RWPE1 (cell line): ENCODE measurements at regions not wholly inside any gene's neighbourhood (a gene's known extent, or its start where the extent isn't known, plus 50 kb on each side); places are given as distances from the start of the nearest gene placed in this dataset.

ENCODE experiments used
- CTCF ChIA-PET: fragments of 350-600 bp; sonication (Branson Sonifier 250); formaldehyde crosslinking; extraction: SDS; loops from one replicate; lab custom pipeline; 2021; lab: Yijun Ruan, JAX
- POLR2A ChIA-PET: fragments of 400-600 bp; formaldehyde crosslinking; extraction: SDS; loops from one replicate; lab custom pipeline; 2020; ENCODE audit warnings: antibody characterized with exemption; ENCODE audit not compliant: low non-redundant PET; lab: Yijun Ruan, JAX
- DNase-seq: peaks from one replicate; pipeline ENCODE4 v3.0.0; 2012; ENCODE audit warnings: low spot score
- H3K27ac ChIP-seq: fragments of 450-650 bp; 2 replicates; pipeline ENCODE4 v1.5.1; 2017
- TF ChIP-seq, protein P1 (sequence below): fragments of 450-650 bp; conservative IDR thresholded peaks from 2 replicates; pipeline ENCODE4 v1.5.1; 2017; ENCODE audit warnings: low read depth, mild to moderate bottlenecking

DNA sequence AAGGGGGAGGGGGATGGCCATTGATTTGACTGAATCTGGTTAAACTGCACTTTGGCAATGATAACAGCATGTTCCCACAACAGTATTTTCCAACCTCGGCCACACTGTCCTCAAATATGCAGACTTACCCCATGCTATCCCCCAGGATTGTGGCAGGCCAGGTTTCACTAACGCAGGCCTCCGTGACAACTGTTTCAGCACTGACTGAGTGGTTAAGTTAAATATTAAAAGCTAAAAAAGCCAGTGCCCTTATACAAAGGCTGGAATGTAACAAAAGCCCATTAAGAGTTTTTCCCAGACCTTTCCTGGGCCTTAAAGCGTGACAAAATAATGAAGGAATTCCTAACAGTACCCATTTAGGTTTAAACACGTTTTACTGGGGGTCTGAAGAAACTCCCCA lies 202.9 kb downstream of the USP25 start:
- no peak for DNase-seq
- POLR2A ChIA-PET, result no interaction called here

DNA sequence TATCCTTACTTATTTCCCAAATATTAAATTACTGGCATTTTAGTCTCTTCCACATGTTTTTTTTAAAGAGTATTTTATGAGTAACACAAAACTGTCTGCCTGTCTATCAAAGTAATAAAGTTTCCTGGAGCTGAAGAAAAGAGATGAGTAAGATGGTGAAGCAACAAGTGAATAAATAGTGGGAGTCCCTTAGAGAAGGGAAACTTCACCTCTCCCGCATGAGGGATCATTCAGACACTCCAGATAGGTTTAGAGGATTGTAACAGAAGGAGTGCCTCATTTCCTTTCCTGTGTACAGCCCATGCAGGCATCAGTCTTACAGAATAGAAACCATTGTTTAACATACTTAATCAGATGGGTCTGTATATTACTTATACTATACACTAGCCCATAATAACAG lies 205.7 kb downstream of the USP25 start:
- ChIA-PET POLR2A (no interaction called here), CTCF (interaction anchor here (0.6 kb wide), 1 partner anchor 400 kb away, joined by 5 read pairs; no protein-coding TSS in a partner anchor)
- no peak overlapping the region for H3K27ac ChIP-seq
- no peak for DNase-seq
- TF ChIP-seq, protein P1, sequence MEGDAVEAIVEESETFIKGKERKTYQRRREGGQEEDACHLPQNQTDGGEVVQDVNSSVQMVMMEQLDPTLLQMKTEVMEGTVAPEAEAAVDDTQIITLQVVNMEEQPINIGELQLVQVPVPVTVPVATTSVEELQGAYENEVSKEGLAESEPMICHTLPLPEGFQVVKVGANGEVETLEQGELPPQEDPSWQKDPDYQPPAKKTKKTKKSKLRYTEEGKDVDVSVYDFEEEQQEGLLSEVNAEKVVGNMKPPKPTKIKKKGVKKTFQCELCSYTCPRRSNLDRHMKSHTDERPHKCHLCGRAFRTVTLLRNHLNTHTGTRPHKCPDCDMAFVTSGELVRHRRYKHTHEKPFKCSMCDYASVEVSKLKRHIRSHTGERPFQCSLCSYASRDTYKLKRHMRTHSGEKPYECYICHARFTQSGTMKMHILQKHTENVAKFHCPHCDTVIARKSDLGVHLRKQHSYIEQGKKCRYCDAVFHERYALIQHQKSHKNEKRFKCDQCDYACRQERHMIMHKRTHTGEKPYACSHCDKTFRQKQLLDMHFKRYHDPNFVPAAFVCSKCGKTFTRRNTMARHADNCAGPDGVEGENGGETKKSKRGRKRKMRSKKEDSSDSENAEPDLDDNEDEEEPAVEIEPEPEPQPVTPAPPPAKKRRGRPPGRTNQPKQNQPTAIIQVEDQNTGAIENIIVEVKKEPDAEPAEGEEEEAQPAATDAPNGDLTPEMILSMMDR, result no peak

More for the DNA sequence above, 202.9 kb downstream of the USP25 start:
- TF ChIP-seq, protein P1, result no peak
- H3K27ac ChIP-seq, result no peak overlapping the region
- CTCF ChIA-PET, result no interaction called here

DNA sequence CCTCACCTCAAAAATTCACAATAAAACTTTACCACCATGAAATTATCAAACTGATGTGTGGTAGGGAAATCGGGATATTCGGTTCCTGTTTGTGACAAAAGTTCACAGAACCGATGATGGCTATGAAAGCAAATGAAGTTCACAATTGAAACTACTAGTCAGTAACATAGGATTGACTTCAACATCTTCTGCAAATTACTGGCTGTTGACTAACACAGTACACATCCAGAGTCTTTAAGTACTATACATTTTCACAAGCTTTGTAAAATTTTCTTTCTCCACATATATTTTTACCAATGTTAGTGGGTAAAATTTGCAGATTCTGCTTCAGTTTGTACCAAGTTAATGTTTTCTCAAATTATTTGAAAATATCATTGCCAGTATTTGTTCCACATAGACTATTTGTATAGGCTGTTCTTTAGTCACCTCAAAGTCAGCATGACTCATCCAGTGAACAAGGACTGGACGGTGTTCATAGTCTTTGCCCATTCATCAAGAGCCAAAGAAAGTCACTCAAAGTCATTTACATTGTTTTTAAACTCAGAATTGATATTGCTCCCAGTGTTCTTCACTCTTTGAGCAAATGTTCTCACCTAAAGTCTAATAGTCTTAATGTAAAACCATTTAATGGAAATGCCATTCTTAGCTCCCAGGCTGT lies 213.4 kb downstream of the USP25 start:
- TF ChIP-seq, protein P1, result no peak
- ChIA-PET CTCF (interaction anchor here (0.6 to 0.7 kb wide), 2 partner anchors 11 to 350 kb away, joined by 3 to 4 read pairs; no protein-coding TSS in a partner anchor), POLR2A (no interaction called here)
- peak; percentile 11 for DNase-seq
- H3K27ac ChIP-seq, result no peak overlapping the region

DNA sequence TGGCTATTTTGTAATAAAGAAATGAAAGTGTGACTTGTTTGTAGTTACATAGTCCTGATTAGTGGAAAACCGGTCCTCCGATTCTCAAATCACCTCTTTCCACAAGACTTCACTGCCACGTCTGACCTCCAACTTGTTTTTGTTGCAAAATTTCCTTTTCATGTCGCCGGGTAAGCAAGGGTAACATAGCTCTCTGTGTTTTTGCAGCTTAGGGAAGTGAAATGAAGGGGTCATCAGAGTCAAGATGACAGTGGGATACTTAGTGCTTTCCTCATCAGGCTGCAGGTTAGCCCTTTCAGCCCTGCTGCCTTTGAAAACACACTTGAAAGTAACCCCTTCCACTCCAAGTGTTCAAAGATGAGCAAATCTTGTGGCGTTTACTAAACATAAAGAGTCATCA lies 217.9 kb downstream of the USP25 start:
- ChIA-PET POLR2A (no interaction called here), CTCF (interaction anchor here (0.6 kb wide), 1 partner anchor 39 kb away, joined by 3 read pairs; no protein-coding TSS in a partner anchor)
- TF ChIP-seq, protein P1, result no peak
- no peak overlapping the region for H3K27ac ChIP-seq
- no peak for DNase-seq

DNA sequence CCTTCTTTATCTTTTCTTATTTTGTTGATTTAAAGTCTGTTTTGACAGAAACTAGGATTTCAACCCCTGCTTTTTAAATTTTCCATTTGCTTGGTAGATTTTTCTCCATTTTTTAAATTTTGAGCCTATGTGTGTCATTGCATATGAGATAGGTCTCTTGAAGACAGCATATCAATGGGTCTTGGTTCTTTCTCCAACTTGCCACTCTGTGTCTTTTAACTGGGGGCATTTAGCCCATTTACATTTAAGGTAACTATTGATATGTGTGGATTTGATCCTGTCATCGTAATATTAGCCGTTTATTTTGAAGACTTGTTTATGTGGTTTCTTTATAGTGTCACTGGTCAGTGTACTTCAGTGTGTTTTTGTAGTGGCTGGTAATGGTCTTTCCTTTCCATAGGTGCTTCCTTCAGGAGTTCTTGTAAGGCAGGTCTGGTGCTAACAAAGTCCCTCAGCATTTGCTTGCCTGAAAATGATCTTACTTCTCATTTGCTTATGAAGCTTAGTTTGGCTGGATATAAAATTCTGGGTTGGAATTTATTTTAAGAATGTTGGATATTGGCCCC lies 223.9 kb downstream of the USP25 start:
- TF ChIP-seq, protein P1, result no peak
- CTCF ChIA-PET, result no interaction called here
- no peak overlapping the region for H3K27ac ChIP-seq
- DNase-seq, result no peak
- POLR2A ChIA-PET, result no interaction called here

DNA sequence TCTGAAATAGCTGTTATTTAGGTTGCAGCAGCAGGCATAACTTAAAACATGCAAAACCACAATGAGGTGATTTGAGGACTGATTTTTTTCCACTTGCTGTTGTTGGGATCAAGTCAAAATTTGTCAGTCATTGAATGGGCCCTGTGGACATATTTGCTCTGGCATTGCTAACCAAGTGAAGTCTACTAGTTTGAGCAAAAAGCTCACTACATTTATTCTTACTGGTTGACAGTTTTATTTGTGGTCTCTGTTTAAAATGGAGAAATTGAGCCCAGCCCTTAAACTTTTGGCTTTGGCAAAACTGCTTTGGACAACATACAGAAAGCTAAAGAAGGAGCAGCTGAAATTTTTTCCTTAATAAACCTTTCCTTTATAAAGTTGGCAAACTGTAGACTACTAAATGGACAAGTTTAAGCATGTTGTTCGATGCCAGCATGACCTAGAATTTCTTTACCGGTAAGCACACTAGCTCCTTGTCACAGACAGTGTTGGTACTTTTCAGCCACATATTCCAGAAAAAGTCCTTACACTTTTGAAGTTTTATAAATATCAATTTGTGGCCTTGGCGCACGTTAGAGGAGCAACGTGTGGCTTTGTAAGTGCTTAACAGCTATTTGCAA lies 234.6 kb downstream of the USP25 start:
- ChIA-PET POLR2A (no interaction called here), CTCF (no interaction called here)
- TF ChIP-seq, protein P1, result no peak
- peak; percentile 3 for DNase-seq
- H3K27ac ChIP-seq, result no peak overlapping the region
